DND-41 (cell line): ENCODE measurements at regions not wholly inside any gene's neighbourhood (a gene's known extent, or its start where the extent isn't known, plus 50 kb on each side); places are given as distances from the start of the nearest gene placed in this dataset.

Source experiments
- ATAC-seq: fragments of 200-7000 bp; cut with Tn5 transposase; 3 replicates; pipeline ENCODE4 v1.9.1; 2021; ENCODE audit warnings: low read depth; ENCODE audit not compliant: insufficient read depth
- DNase-seq: peaks from one replicate; pipeline ENCODE4 v3.0.0-alpha.2; 2020
- H2AFZ ChIP-seq: 2 replicates; pipeline ENCODE4 v1.6.0; 2012; ENCODE audit warnings: low read depth, low read length
- H3K27ac ChIP-seq: 2 replicates; pipeline ENCODE4 v1.5.1; 2012; ENCODE audit warnings: low read length, inconsistent platforms
- H3K27me3 ChIP-seq: fragments of 200-600 bp; sonication (generic); 2 replicates; pipeline ENCODE4 v1.6.0; 2012; ENCODE audit warnings: low read length, mild to moderate bottlenecking, inconsistent platforms; ENCODE audit not compliant: insufficient read depth, poor library complexity
- H3K36me3 ChIP-seq: 2 replicates; pipeline ENCODE4 v1.5.1; 2012; ENCODE audit warnings: low read length, inconsistent platforms; ENCODE audit not compliant: insufficient read depth
- H3K4me1 ChIP-seq: 2 replicates; pipeline ENCODE4 v1.5.1; 2012; ENCODE audit warnings: mild to moderate bottlenecking, low read length; ENCODE audit not compliant: insufficient read depth
- H3K4me2 ChIP-seq: 2 replicates; pipeline ENCODE4 v1.6.0; 2012; ENCODE audit warnings: mild to moderate bottlenecking, moderate library complexity, low read length, inconsistent platforms; ENCODE audit not compliant: insufficient read depth
- H3K4me3 ChIP-seq, 2 experiments: fragments of 200-600 bp in 1 of 2; shearing (Covaris generic) in 1 of 2; 2 replicates each; pipeline ENCODE4 v1.5.1; 2012 to 2016; ENCODE audit warnings: inconsistent platforms in 2 of 2, low read length in 2 of 2, mild to moderate bottlenecking in 2 of 2, low read depth in 1 of 2, moderate library complexity in 1 of 2
- H3K79me2 ChIP-seq: 2 replicates; pipeline ENCODE4 v1.6.0; 2012; ENCODE audit warnings: low read length, inconsistent platforms; ENCODE audit not compliant: insufficient read depth
- H3K9ac ChIP-seq: 2 replicates; pipeline ENCODE4 v1.6.0; 2012; ENCODE audit warnings: low read depth, mild to moderate bottlenecking, inconsistent platforms, low read length, moderate library complexity
- H3K9me3 ChIP-seq: 2 replicates; pipeline ENCODE4 v1.5.1; 2012; ENCODE audit warnings: low read length, moderate library complexity, mild to moderate bottlenecking, inconsistent platforms; ENCODE audit not compliant: insufficient read depth, severe bottlenecking
- H4K20me1 ChIP-seq: 2 replicates; pipeline ENCODE4 v1.6.0; 2012; ENCODE audit warnings: low read length; ENCODE audit not compliant: insufficient read depth
- CTCF ChIP-seq: IDR thresholded peaks from 2 replicates; pipeline ENCODE4 v1.5.1; 2012; ENCODE audit warnings: borderline replicate concordance, low read length, moderate library complexity, mild to moderate bottlenecking; ENCODE audit not compliant: poor library complexity, severe bottlenecking; ENCODE audit errors: extremely low read depth
- EZH2 ChIP-seq: IDR thresholded peaks from 3 replicates; pipeline ENCODE4 v1.6.1; 2012; ENCODE audit warnings: borderline replicate concordance, low read depth, mild to moderate bottlenecking, moderate library complexity, low read length, inconsistent platforms; ENCODE audit not compliant: severe bottlenecking

- no peaks in the 10 kb centered on the region for H3K36me3 ChIP-seq
- H3K4me1 ChIP-seq, result no peaks in the 10 kb centered on the region
- H2AFZ ChIP-seq, result no peak overlapping the region
- ATAC-seq, result no peak
- H3K79me2 ChIP-seq, result no peaks in the 10 kb centered on the region
- no peaks in the 10 kb centered on the region for H4K20me1 ChIP-seq
- H3K4me2 ChIP-seq, result no peak overlapping the region
- H3K9me3 ChIP-seq, result no peaks in the 10 kb centered on the region
- TF ChIP-seq CTCF, result no peak
- no peak for TF ChIP-seq EZH2
- no peak overlapping the region for H3K27ac ChIP-seq
- no peak for DNase-seq
- H3K9ac ChIP-seq, result no peak overlapping the region
- H3K27me3 ChIP-seq, result no peaks in the 10 kb centered on the region
- no peak overlapping the region for H3K4me3 ChIP-seq
These were observed 146.0 kb upstream of the KLF12 start for GRCh38 chr13:74280093-74280794.

GRCh38 chr13:74278901-74279300 is 144.7 kb upstream of the KLF12 start:
- DNase-seq, result no peak

GRCh38 chr13:74274916-74275315 is 140.7 kb upstream of the KLF12 start:
- no peak overlapping the region for H3K4me2 ChIP-seq
- peaks cover 5% of the 10 kb centered on the region for H3K9me3 ChIP-seq
- no peaks in the 10 kb centered on the region for H3K36me3 ChIP-seq
- DNase-seq (no peak), ATAC-seq (no peak)
- no peaks in the 10 kb centered on the region for H3K79me2 ChIP-seq
- no peak overlapping the region for H3K27ac ChIP-seq
- no peaks in the 10 kb centered on the region for H3K27me3 ChIP-seq
- H3K4me3 ChIP-seq, result no peak overlapping the region
- no peaks in the 10 kb centered on the region for H4K20me1 ChIP-seq
- TF ChIP-seq EZH2 (no peak), CTCF (no peak)
- H3K9ac ChIP-seq, result no peak overlapping the region
- peaks cover 8% of the 10 kb centered on the region; the same call in 1 of the 2 replicates for H3K4me1 ChIP-seq
- no peak overlapping the region for H2AFZ ChIP-seq

More at GRCh38 chr13:74278901-74279300, 144.7 kb upstream of the KLF12 start:
- no peaks in the 10 kb centered on the region for H3K79me2 ChIP-seq
- H2AFZ ChIP-seq, result no peak overlapping the region
- no peaks in the 10 kb centered on the region for H3K36me3 ChIP-seq
- TF ChIP-seq EZH2, result no peak
- TF ChIP-seq CTCF, result no peak
- H3K4me3 ChIP-seq, result no peak overlapping the region
- no peak overlapping the region for H3K27ac ChIP-seq
- no peak for ATAC-seq
- H3K9ac ChIP-seq, result no peak overlapping the region
- H3K9me3 ChIP-seq, result no peaks in the 10 kb centered on the region
- H3K4me1 ChIP-seq, result peaks cover 4% of the 10 kb centered on the region; the same call in 1 of the 2 replicates
- no peak overlapping the region for H3K4me2 ChIP-seq
- H4K20me1 ChIP-seq, result no peaks in the 10 kb centered on the region
- H3K27me3 ChIP-seq, result no peaks in the 10 kb centered on the region
